Ishikawa (cell line): ENCODE measurements at regions not wholly inside any gene's neighbourhood (a gene's known extent, or its start where the extent isn't known, plus 50 kb on each side); places are given as distances from the start of the nearest gene placed in this dataset.

Source experiments
- CEBPB ChIP-seq: IDR thresholded peaks from 2 replicates; pipeline ENCODE4 v1.6.1; 2012
- CREB1 ChIP-seq: IDR thresholded peaks from 2 replicates; pipeline ENCODE4 v1.6.1; 2012; ENCODE audit warnings: low read depth
- EGR1 ChIP-seq: IDR thresholded peaks from 2 replicates; pipeline ENCODE4 v1.6.1; 2012
- EP300 ChIP-seq: IDR thresholded peaks from 2 replicates; pipeline ENCODE4 v1.6.1; 2012; ENCODE audit warnings: borderline replicate concordance
- FOXM1 ChIP-seq: IDR thresholded peaks from 2 replicates; pipeline ENCODE4 v1.6.1; 2012; ENCODE audit warnings: low read depth, borderline replicate concordance
- NFIC ChIP-seq: IDR thresholded peaks from 2 replicates; pipeline ENCODE4 v1.6.1; 2012
- RAD21 ChIP-seq: IDR thresholded peaks from 2 replicates; pipeline ENCODE4 v1.6.1; 2012; ENCODE audit warnings: low read depth
- TAF1 ChIP-seq: IDR thresholded peaks from 2 replicates; pipeline ENCODE4 v1.6.1; 2012; ENCODE audit warnings: low read depth, mild to moderate bottlenecking
- TCF12 ChIP-seq: IDR thresholded peaks from 2 replicates; pipeline ENCODE4 v1.6.1; 2012; ENCODE audit warnings: low read depth
- TEAD4 ChIP-seq: IDR thresholded peaks from 2 replicates; pipeline ENCODE4 v1.6.1; 2012
- YY1 ChIP-seq: IDR thresholded peaks from 2 replicates; pipeline ENCODE4 v1.6.1; 2012; ENCODE audit warnings: low read depth
- ZBTB7A ChIP-seq: IDR thresholded peaks from 2 replicates; pipeline ENCODE4 v1.6.1; 2012; ENCODE audit warnings: low read depth
- TF ChIP-seq, protein P1 (sequence below): IDR thresholded peaks from 2 replicates; pipeline ENCODE4 v1.6.1; 2012
- TF ChIP-seq, protein P2 (sequence below): IDR thresholded peaks from 2 replicates; pipeline ENCODE4 v1.6.1; 2012; ENCODE audit warnings: low read depth, mild to moderate bottlenecking
- TF ChIP-seq, protein P3 (sequence below): IDR thresholded peaks from 2 replicates; pipeline ENCODE4 v1.6.1; 2012

DNA sequence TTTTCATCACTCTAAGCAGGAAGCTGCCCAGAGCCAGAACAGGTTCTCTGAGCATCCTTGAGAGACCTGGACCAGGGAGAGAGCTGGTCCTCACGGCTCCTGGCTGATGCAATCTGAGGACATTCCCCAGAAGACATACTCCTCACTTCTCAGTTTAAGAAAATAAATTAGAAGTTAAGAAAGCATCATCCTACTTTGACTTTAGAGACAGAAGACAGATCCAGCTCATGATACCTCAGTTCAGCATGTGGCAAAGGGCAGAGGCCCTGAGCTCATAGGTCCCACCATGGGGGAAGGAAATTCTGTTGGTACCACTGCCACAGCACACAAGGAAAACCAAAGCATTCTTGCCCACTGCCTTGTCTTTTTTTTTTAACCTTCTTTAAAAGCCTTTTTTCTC is 378.1 kb upstream of the JARID2 start:
- TF ChIP-seq EGR1 (no peak), TEAD4 (no peak)
- TF ChIP-seq, protein P1, sequence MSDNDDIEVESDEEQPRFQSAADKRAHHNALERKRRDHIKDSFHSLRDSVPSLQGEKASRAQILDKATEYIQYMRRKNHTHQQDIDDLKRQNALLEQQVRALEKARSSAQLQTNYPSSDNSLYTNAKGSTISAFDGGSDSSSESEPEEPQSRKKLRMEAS, result no peak

DNA sequence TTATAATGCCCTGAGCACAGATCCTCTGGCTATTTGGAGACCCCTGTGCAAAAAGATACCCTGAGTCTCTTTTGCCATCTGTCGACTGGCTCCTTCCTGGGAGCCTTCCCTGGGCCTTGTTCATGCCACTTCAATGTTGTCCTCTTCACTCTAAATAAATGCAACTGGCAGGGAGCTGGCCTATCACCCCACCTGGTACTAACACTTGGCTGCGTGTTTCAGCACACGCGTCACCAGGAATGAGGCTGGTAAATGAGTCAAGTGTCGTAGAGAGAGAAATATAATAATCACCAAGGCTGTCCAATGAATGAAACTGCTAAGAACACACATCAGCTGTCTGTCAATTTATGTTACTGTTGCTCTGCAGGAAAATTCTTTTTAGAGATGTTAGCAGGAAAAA is 374.6 kb upstream of the JARID2 start:
- TF ChIP-seq CEBPB (no peak), EGR1 (no peak), EP300 (no peak), NFIC (no peak), CREB1 (no peak), ZBTB7A (no peak), TAF1 (no peak), YY1 (no peak), TCF12 (no peak), TEAD4 (no peak), RAD21 (no peak), FOXM1 (no peak)
- TF ChIP-seq, protein P2, sequence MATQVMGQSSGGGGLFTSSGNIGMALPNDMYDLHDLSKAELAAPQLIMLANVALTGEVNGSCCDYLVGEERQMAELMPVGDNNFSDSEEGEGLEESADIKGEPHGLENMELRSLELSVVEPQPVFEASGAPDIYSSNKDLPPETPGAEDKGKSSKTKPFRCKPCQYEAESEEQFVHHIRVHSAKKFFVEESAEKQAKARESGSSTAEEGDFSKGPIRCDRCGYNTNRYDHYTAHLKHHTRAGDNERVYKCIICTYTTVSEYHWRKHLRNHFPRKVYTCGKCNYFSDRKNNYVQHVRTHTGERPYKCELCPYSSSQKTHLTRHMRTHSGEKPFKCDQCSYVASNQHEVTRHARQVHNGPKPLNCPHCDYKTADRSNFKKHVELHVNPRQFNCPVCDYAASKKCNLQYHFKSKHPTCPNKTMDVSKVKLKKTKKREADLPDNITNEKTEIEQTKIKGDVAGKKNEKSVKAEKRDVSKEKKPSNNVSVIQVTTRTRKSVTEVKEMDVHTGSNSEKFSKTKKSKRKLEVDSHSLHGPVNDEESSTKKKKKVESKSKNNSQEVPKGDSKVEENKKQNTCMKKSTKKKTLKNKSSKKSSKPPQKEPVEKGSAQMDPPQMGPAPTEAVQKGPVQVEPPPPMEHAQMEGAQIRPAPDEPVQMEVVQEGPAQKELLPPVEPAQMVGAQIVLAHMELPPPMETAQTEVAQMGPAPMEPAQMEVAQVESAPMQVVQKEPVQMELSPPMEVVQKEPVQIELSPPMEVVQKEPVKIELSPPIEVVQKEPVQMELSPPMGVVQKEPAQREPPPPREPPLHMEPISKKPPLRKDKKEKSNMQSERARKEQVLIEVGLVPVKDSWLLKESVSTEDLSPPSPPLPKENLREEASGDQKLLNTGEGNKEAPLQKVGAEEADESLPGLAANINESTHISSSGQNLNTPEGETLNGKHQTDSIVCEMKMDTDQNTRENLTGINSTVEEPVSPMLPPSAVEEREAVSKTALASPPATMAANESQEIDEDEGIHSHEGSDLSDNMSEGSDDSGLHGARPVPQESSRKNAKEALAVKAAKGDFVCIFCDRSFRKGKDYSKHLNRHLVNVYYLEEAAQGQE, result no peak
- TF ChIP-seq, protein P1, result no peak
- TF ChIP-seq, protein P3, sequence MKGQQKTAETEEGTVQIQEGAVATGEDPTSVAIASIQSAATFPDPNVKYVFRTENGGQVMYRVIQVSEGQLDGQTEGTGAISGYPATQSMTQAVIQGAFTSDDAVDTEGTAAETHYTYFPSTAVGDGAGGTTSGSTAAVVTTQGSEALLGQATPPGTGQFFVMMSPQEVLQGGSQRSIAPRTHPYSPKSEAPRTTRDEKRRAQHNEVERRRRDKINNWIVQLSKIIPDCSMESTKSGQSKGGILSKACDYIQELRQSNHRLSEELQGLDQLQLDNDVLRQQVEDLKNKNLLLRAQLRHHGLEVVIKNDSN, result no peak

DNA sequence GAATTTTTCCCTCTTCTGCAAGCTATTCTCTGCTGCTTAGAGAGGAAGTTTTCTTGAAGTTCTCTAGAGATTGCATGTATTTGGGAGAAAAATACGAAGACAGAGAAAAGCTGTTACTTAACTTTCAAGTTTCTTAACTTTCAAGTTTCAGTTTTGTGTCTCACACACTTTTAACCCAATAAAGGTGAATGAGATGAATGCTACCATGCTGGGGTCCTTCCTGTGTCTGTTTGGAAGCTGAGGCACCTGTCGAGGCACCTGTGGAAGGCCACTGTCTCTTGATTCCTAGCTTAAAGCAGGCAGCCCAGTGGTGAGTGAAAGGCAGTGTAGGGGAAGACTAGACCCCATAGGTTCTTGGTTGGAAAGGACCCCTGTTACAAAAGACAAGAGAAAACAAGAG is 372.8 kb upstream of the JARID2 start:
- TF ChIP-seq TCF12 (no peak), TEAD4 (no peak), YY1 (no peak), EGR1 (no peak), TAF1 (no peak), EP300 (no peak), FOXM1 (no peak), CREB1 (no peak), CEBPB (no peak), RAD21 (no peak), NFIC (no peak)
- TF ChIP-seq, protein P2, result no peak
- TF ChIP-seq, protein P1, result no peak
- TF ChIP-seq, protein P3, result no peak

DNA sequence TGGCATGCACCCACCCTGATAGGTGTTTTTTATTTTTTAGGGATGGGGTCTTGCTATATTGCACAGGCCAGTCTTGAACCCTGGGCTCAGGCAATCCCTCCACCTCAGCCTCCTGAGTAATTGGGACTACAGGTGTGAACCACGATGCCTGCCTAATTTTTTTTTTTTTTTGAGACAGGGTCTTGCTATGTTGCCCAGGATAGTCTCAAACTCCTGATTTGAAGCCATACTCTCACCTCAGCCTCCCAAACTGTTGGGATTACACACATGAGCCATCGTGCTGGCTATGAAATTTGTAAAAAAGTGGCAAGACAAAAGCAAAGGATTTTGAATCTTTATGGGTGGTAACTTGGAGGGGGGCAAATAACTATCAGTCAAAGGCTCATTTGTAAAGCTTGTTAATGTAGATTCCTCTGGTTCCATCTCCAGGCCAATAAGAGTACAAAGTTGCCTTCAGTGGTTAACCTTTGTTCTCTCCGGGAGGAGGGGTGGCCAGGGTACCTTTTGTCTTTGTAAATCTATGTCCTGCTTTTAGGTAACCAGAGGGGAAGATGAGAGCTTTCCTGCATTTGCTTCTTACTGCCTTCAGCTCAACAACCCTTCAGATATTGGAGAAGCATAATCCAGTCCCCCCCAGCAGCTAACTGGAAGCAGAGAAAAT is 372.0 kb upstream of the JARID2 start:
- TF ChIP-seq TCF12 (no peak), EP300 (no peak), EGR1 (no peak), FOXM1 (no peak)
- TF ChIP-seq, protein P1, result no peak

DNA sequence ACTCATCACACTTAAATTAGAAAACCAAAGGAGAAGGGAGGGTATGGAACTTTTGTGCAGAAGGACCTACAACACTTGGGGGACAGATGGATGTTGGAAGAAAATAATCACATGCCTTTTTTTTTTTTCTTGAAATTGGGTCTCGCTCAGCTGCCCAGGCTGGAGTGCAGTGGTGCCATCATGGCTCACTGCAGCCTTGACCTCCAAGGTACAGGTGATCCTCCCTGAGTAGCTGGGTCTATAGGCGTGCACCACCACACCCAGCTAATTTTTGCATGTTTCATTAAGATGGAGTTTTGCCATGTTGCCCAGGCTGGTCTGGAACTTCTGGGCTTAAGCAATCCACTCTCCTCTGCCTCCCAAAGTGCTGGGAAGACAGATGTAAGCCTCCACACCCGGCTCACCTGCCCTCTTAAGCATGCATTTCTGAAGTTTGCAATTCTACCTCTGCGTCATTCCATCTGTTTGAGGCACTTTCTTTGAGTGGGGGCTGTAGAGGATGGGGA is 370.8 kb upstream of the JARID2 start:
- TF ChIP-seq, protein P3, result no peak
- no peak for TF ChIP-seq ZBTB7A
- TF ChIP-seq TAF1, result no peak
- no peak for TF ChIP-seq TCF12
- no peak for TF ChIP-seq CEBPB
- TF ChIP-seq TEAD4, result no peak
- TF ChIP-seq CREB1, result no peak
- TF ChIP-seq EP300, result no peak
- TF ChIP-seq, protein P2, result no peak
- no peak for TF ChIP-seq NFIC
- TF ChIP-seq EGR1, result no peak
- TF ChIP-seq, protein P1, result no peak
- TF ChIP-seq YY1, result no peak
- no peak for TF ChIP-seq RAD21
- no peak for TF ChIP-seq FOXM1
